LNCaP clone FGC (cell line): ENCODE measurements at regions not wholly inside any gene's neighbourhood (a gene's known extent, or its start where the extent isn't known, plus 50 kb on each side); places are given as distances from the start of the nearest gene placed in this dataset.
"Not testable (repeated sequence)": the region's sequence is repeated elsewhere in the genome, so short reads cannot be mapped to it uniquely, and the experiment has no call there.

Experiments
- DNase-seq: peaks from one replicate; pipeline ENCODE4 v3.0.0-alpha.2; 2011; ENCODE audit warnings: low read depth
- H3K4me3 ChIP-seq: 2 replicates; pipeline ENCODE4 v1.5.1; 2011; ENCODE audit warnings: mild to moderate bottlenecking, low read depth, low read length, control low read depth
- CTCF ChIP-seq: IDR thresholded peaks from 2 replicates; pipeline ENCODE4 v1.5.1; 2012; ENCODE audit warnings: mild to moderate bottlenecking; ENCODE audit not compliant: control insufficient read depth, insufficient read depth; ENCODE audit errors: extremely low read depth

GRCh38 chr5:36494028-36494427 lies 112.4 kb upstream of the SLC1A3 start:
- DNase-seq: no peak
- H3K4me3 ChIP-seq: no peak overlapping the region
- TF ChIP-seq CTCF: no peak

- TF ChIP-seq CTCF: no peak
- no peak overlapping the region for H3K4me3 ChIP-seq
- DNase-seq: no peak
These were observed 111.4 kb upstream of the SLC1A3 start for GRCh38 chr5:36494841-36495601.

GRCh38 chr5:36495611-36496010 lies 110.8 kb upstream of the SLC1A3 start:
- DNase-seq: no peak
- no peak overlapping the region for H3K4me3 ChIP-seq
- no peak for TF ChIP-seq CTCF

GRCh38 chr5:36496471-36496870 lies 109.9 kb upstream of the SLC1A3 start:
- no peak for DNase-seq
- no peak for TF ChIP-seq CTCF
- no peak overlapping the region for H3K4me3 ChIP-seq

- no peak for TF ChIP-seq CTCF
- H3K4me3 ChIP-seq: no peak overlapping the region
- no peak for DNase-seq
These were observed 103.8 kb upstream of the SLC1A3 start for GRCh38 chr5:36502608-36503007.

- TF ChIP-seq CTCF: no peak
- no peak overlapping the region for H3K4me3 ChIP-seq
These were observed 101.4 kb upstream of the SLC1A3 start for GRCh38 chr5:36505021-36505420.

GRCh38 chr5:36507332-36507952 lies 99.0 kb upstream of the SLC1A3 start:
- peak; percentile 75 for TF ChIP-seq CTCF
- peak; percentile 23 for DNase-seq
- H3K4me3 ChIP-seq: no peak overlapping the region

More at GRCh38 chr5:36505021-36505420, 101.4 kb upstream of the SLC1A3 start:
- no peak for DNase-seq

GRCh38 chr5:36508331-36508730 lies 98.1 kb upstream of the SLC1A3 start:
- not testable (repeated sequence) for DNase-seq, H3K4me3 ChIP-seq

GRCh38 chr5:36513647-36514046 lies 92.8 kb upstream of the SLC1A3 start:
- H3K4me3 ChIP-seq, DNase-seq: not testable (repeated sequence)
